CD4-positive, alpha-beta T cell (primary cell): ENCODE measurements at regions not wholly inside any gene's neighbourhood (a gene's known extent, or its start where the extent isn't known, plus 50 kb on each side); places are given as distances from the start of the nearest gene placed in this dataset.

ENCODE experiments used
- ATAC-seq: fragments of 200-7000 bp; cut with Tn5 transposase; one replicate; pipeline ENCODE4 v1.10.0; 2022; ENCODE audit warnings: mild to moderate bottlenecking; ENCODE audit not compliant: poor library complexity
- CTCF ChIA-PET: fragments of 350-600 bp; sonication (Branson Sonifier 250); formaldehyde crosslinking; loops from one replicate; lab custom pipeline; 2021; ENCODE audit warnings: antibody characterized with exemption, inconsistent platforms; lab: Charles Lee
- POLR2A ChIA-PET: fragments of 350-600 bp; sonication (Branson Sonifier 250); formaldehyde crosslinking; loops from one replicate; lab custom pipeline; 2021; ENCODE audit warnings: antibody characterized with exemption, inconsistent platforms; lab: Charles Lee
- DNase-seq, 14 experiments: peaks; one replicate each; pipeline ENCODE4 v3.0.0-alpha.2; 2013 to 2020; ENCODE audit warnings: mixed read lengths in 2 of 14
- H3K27ac ChIP-seq, 2 donors: one replicate each; pipeline versions ENCODE4 v1.5.1 to v1.7.0; 2013; ENCODE audit warnings: low read length in 2 of 2, low read depth in 1 of 2, mild to moderate bottlenecking in 1 of 2
- H3K27me3 ChIP-seq, 2 experiments: 1 replicate in 1 of 2; 2 replicates in 1 of 2; pipeline versions ENCODE4 v1.6.1 to v1.7.0; 2013; ENCODE audit warnings: low read length in 2 of 2, control low read depth in 1 of 2, mild to moderate bottlenecking in 1 of 2, moderate library complexity in 1 of 2; ENCODE audit not compliant: insufficient read depth in 2 of 2, control insufficient read depth in 1 of 2
- H3K36me3 ChIP-seq: one replicate; pipeline ENCODE4 v1.6.1; 2013; ENCODE audit warnings: low read length, control low read depth; ENCODE audit not compliant: insufficient read depth
- H3K4me1 ChIP-seq: one replicate; pipeline ENCODE4 v1.6.1; 2013; ENCODE audit warnings: low read length, control low read depth; ENCODE audit not compliant: insufficient read depth
- H3K4me3 ChIP-seq: one replicate; pipeline ENCODE4 v1.5.1; 2013; ENCODE audit warnings: mild to moderate bottlenecking, low read length, moderate library complexity
- H3K9me3 ChIP-seq, 2 experiments: 1 replicate in 1 of 2; 2 replicates in 1 of 2; pipeline versions ENCODE4 v1.6.1 to v1.7.0; 2013; ENCODE audit warnings: low read length in 2 of 2, mild to moderate bottlenecking in 2 of 2, control low read depth in 1 of 2, moderate library complexity in 1 of 2; ENCODE audit not compliant: control insufficient read depth in 1 of 2, insufficient read depth in 1 of 2
- H3K27ac Mint-ChIP-seq: one replicate; pipeline ENCODE4 v1.8.0; 2020; ENCODE audit warnings: mixed read lengths
- H3K27me3 Mint-ChIP-seq: one replicate; pipeline ENCODE4 v1.8.0; 2021; ENCODE audit warnings: mixed read lengths
- H3K36me3 Mint-ChIP-seq: one replicate; pipeline ENCODE4 v1.8.0; 2021; ENCODE audit warnings: low read depth, mixed read lengths
- H3K4me1 Mint-ChIP-seq: one replicate; pipeline ENCODE4 v1.8.0; 2021; ENCODE audit warnings: low read depth, mixed read lengths
- H3K4me3 Mint-ChIP-seq: one replicate; pipeline ENCODE4 v1.8.0; 2020; ENCODE audit warnings: mild to moderate bottlenecking, mixed read lengths
- H3K9me3 Mint-ChIP-seq: one replicate; pipeline ENCODE4 v1.8.0; 2020; ENCODE audit warnings: mixed read lengths
- intact Hi-C, 2 experiments: fragments of 100-400 bp; cut with DNase I in 1 of 2; cut with micrococcal nuclease in 1 of 2; formaldehyde crosslinking; loops; one replicate each; pipeline versions ENCODE4 v1.15.1 to v1.9.0; 2023 to 2025; cut with DNase I, micrococcal nuclease
- TF ChIP-seq, protein P1 (sequence below): fragments of 200-600 bp; IDR thresholded peaks from one replicate; pipeline ENCODE4 v1.8.0; 2022; ENCODE audit warnings: antibody characterized with exemption, mild to moderate bottlenecking

DNA sequence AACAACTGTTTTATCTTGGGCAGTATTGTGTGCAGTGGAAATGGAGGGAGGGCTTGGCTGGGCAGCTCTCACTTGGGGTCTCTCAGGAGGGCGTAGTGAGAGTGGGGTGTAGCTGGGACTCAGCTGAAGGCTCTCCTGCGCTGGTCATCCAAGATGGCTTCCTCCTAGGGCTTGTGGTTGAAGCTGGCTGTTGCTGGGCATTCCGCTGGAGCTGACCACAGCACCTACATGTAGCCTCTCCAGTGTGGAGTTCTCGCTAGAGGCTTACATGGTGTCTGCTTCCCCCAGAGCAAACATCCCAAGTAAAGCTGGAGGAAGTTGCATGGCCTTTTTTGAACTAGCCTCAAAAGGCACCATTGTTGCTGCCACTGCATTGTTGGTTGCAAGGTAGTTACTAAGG is 344.1 kb upstream of the MARCKS start:
- H3K27me3 ChIP-seq = no peaks in the 10 kb centered on the region
- no peaks in the 10 kb centered on the region for H3K9me3 ChIP-seq
- DNase-seq = no peak
- H3K4me3 Mint-ChIP-seq = no peak overlapping the region
- H3K27ac ChIP-seq = no peak overlapping the region
- ChIA-PET POLR2A (no interaction called here), CTCF (no interaction called here)
- intact Hi-C loops = no loop called here
- TF ChIP-seq, protein P1, sequence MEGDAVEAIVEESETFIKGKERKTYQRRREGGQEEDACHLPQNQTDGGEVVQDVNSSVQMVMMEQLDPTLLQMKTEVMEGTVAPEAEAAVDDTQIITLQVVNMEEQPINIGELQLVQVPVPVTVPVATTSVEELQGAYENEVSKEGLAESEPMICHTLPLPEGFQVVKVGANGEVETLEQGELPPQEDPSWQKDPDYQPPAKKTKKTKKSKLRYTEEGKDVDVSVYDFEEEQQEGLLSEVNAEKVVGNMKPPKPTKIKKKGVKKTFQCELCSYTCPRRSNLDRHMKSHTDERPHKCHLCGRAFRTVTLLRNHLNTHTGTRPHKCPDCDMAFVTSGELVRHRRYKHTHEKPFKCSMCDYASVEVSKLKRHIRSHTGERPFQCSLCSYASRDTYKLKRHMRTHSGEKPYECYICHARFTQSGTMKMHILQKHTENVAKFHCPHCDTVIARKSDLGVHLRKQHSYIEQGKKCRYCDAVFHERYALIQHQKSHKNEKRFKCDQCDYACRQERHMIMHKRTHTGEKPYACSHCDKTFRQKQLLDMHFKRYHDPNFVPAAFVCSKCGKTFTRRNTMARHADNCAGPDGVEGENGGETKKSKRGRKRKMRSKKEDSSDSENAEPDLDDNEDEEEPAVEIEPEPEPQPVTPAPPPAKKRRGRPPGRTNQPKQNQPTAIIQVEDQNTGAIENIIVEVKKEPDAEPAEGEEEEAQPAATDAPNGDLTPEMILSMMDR = no peak
- H3K9me3 Mint-ChIP-seq = no peaks in the 10 kb centered on the region
- no peaks in the 10 kb centered on the region for H3K36me3 ChIP-seq
- no peaks in the 10 kb centered on the region for H3K27me3 Mint-ChIP-seq
- H3K4me3 ChIP-seq = no peak overlapping the region
- no peak for ATAC-seq
- H3K27ac Mint-ChIP-seq = no peak overlapping the region
- H3K36me3 Mint-ChIP-seq = no peaks in the 10 kb centered on the region
- H3K4me1 Mint-ChIP-seq = no peaks in the 10 kb centered on the region
- H3K4me1 ChIP-seq = no peaks in the 10 kb centered on the region

DNA sequence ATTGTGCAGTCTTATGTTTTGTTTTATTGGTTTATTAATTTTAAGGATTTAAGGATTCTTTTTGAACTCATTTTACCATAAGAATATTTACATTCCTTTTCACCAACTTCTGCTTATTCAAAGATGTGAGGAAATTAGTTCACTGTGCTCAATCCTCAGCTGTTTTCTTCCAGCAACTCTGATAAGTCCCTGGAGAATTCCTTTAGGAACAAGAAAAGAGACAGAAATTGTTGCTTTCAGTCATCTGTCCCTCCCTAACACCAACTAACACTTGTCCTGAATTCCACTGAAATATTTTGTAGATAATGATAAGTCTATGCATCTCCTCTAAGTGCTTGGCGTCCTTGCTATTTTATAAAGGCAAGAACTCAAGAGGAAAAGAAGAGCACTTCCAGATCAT is 334.8 kb upstream of the MARCKS start:
- Mint-ChIP-seq H3K36me3 (no peaks in the 10 kb centered on the region), H3K9me3 (peaks cover 2% of the 10 kb centered on the region), H3K4me1 (no peaks in the 10 kb centered on the region), H3K27ac (no peak overlapping the region), H3K27me3 (no peaks in the 10 kb centered on the region), H3K4me3 (no peak overlapping the region)
- POLR2A ChIA-PET = no interaction called here
- Histone ChIP-seq H3K27me3 (no peaks in the 10 kb centered on the region), H3K9me3 (no peaks in the 10 kb centered on the region), H3K27ac (no peak overlapping the region), H3K36me3 (no peaks in the 10 kb centered on the region), H3K4me3 (no peak overlapping the region), H3K4me1 (no peaks in the 10 kb centered on the region)
- CTCF ChIA-PET = no interaction called here
- DNase-seq = no peak
- intact Hi-C loops = no loop called here
- ATAC-seq = no peak
- TF ChIP-seq, protein P1 = no peak

DNA sequence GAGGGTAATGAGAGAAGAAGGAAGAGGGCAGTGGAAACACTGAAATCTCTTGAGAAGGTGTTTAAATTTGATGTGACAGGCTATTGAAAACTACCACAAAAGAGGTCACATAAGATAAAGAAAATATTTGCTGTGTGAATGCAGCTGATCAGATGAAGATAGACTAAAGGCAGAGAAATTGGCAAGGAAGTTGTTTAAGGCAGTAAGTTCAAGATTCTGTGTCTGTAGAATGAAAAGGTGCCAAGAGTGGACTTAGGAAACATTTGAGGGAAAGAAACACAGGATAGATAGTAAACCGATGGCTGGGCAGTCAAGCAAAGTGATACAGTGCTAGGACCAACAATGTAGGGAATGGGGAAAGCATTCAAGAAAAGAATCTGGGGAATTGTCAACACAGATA is 332.3 kb upstream of the MARCKS start:
- Histone ChIP-seq H3K27me3 (no peaks in the 10 kb centered on the region), H3K36me3 (no peaks in the 10 kb centered on the region), H3K4me3 (no peak overlapping the region), H3K27ac (no peak overlapping the region), H3K4me1 (no peaks in the 10 kb centered on the region), H3K9me3 (no peaks in the 10 kb centered on the region)
- Mint-ChIP-seq H3K27ac (no peak overlapping the region), H3K36me3 (no peaks in the 10 kb centered on the region), H3K4me1 (no peaks in the 10 kb centered on the region), H3K4me3 (no peak overlapping the region), H3K9me3 (peaks cover 2% of the 10 kb centered on the region), H3K27me3 (no peaks in the 10 kb centered on the region)
- intact Hi-C loops = no loop called here
- ChIA-PET POLR2A (no interaction called here), CTCF (no interaction called here)
- TF ChIP-seq, protein P1 = no peak
- DNase-seq (no peak), ATAC-seq (no peak)
